ENCODE measurements at regions not wholly inside any gene's neighbourhood (a gene's known extent, or its start where the extent isn't known, plus 50 kb on each side); places are given as distances from the start of the nearest gene placed in this dataset.

DNA sequence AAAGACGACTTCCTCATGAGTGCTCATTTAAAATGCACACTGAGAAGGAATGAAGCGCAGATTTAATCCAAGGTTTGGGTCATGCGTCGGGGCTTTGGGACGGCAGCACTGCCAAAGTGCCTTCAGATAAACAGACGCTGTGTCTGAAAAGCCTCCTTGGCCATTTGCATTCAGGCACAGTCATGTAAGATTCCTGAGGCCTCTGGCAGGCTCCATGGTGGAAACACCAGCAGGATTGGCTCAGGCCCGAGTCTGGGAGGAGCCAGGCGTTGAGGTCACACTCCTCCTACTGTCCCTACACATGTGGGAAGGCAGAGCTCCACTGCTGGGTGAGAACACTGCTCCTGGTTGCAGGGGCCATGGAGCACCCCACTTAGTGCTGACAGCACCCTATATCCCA lies 113.3 kb upstream of the KL start:
- TF ChIP-seq POLR2A (IDR thresholded peaks at IDR 0.05; ENCODE audit: borderline replicate concordance, extremely low read depth, insufficient read depth, insufficient read length) (no peak), ZNF274 (IDR thresholded peaks at IDR 0.05; ENCODE audit: low read depth, low read length) (no peak), EGR1 (IDR thresholded peaks at IDR 0.05; ENCODE audit: low read depth) (no peak), POLR2AphosphoS5 (IDR thresholded peaks at IDR 0.05; ENCODE audit: low read depth, low read length) (no peak), YY1 (IDR thresholded peaks at IDR 0.05; ENCODE audit: extremely low read depth, insufficient replicate concordance, low read depth, low read length) (no peak), EZH2 (IDR thresholded peaks at IDR 0.05) (no peak)
- TF ChIP-seq, protein P1, sequence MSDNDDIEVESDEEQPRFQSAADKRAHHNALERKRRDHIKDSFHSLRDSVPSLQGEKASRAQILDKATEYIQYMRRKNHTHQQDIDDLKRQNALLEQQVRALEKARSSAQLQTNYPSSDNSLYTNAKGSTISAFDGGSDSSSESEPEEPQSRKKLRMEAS (IDR thresholded peaks at IDR 0.05) = no peak
- TF ChIP-seq, protein P2, sequence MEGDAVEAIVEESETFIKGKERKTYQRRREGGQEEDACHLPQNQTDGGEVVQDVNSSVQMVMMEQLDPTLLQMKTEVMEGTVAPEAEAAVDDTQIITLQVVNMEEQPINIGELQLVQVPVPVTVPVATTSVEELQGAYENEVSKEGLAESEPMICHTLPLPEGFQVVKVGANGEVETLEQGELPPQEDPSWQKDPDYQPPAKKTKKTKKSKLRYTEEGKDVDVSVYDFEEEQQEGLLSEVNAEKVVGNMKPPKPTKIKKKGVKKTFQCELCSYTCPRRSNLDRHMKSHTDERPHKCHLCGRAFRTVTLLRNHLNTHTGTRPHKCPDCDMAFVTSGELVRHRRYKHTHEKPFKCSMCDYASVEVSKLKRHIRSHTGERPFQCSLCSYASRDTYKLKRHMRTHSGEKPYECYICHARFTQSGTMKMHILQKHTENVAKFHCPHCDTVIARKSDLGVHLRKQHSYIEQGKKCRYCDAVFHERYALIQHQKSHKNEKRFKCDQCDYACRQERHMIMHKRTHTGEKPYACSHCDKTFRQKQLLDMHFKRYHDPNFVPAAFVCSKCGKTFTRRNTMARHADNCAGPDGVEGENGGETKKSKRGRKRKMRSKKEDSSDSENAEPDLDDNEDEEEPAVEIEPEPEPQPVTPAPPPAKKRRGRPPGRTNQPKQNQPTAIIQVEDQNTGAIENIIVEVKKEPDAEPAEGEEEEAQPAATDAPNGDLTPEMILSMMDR (IDR thresholded peaks at IDR 0.05 in 2 of 3, conservative IDR thresholded peaks at IDR 0.05 in 1 of 3; ENCODE audit: borderline replicate concordance in 1 of 3, insufficient read depth in 1 of 3, low read depth in 2 of 3, low read length in 2 of 3) = no peak
- TF ChIP-seq, protein P3, sequence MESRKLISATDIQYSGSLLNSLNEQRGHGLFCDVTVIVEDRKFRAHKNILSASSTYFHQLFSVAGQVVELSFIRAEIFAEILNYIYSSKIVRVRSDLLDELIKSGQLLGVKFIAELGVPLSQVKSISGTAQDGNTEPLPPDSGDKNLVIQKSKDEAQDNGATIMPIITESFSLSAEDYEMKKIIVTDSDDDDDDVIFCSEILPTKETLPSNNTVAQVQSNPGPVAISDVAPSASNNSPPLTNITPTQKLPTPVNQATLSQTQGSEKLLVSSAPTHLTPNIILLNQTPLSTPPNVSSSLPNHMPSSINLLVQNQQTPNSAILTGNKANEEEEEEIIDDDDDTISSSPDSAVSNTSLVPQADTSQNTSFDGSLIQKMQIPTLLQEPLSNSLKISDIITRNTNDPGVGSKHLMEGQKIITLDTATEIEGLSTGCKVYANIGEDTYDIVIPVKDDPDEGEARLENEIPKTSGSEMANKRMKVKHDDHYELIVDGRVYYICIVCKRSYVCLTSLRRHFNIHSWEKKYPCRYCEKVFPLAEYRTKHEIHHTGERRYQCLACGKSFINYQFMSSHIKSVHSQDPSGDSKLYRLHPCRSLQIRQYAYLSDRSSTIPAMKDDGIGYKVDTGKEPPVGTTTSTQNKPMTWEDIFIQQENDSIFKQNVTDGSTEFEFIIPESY (IDR thresholded peaks at IDR 0.05; ENCODE audit: extremely low read depth, insufficient replicate concordance, low read length) = no peak

All from HCT116 (cell line).